ENCODE measurements at regions not wholly inside any gene's neighbourhood (a gene's known extent, or its start where the extent isn't known, plus 50 kb on each side); places are given as distances from the start of the nearest gene placed in this dataset.

- TF ChIP-seq, protein P1, sequence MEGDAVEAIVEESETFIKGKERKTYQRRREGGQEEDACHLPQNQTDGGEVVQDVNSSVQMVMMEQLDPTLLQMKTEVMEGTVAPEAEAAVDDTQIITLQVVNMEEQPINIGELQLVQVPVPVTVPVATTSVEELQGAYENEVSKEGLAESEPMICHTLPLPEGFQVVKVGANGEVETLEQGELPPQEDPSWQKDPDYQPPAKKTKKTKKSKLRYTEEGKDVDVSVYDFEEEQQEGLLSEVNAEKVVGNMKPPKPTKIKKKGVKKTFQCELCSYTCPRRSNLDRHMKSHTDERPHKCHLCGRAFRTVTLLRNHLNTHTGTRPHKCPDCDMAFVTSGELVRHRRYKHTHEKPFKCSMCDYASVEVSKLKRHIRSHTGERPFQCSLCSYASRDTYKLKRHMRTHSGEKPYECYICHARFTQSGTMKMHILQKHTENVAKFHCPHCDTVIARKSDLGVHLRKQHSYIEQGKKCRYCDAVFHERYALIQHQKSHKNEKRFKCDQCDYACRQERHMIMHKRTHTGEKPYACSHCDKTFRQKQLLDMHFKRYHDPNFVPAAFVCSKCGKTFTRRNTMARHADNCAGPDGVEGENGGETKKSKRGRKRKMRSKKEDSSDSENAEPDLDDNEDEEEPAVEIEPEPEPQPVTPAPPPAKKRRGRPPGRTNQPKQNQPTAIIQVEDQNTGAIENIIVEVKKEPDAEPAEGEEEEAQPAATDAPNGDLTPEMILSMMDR (IDR thresholded peaks at IDR 0.05; ENCODE audit: low read length): no peak
- no peak for TF ChIP-seq EZH2 (IDR thresholded peaks at IDR 0.05; ENCODE audit: borderline replicate concordance, low read length)
Observed at GRCh38 chr17:53633856-53634255, 188.9 kb upstream of the KIF2B start.

Measured in OCI-LY1 (cell line).